IMR-90 (cell line): ENCODE measurements at regions not wholly inside any gene's neighbourhood (a gene's known extent, or its start where the extent isn't known, plus 50 kb on each side); places are given as distances from the start of the nearest gene placed in this dataset.

ENCODE experiments used
- ATAC-seq: fragments of 200-7000 bp; cut with Tn5 transposase; 2 replicates; pipeline ENCODE4 v1.9.1; 2020; ENCODE audit warnings: low read depth, mild to moderate bottlenecking, moderate library complexity
- BruUV-seq: library from RNA; stranded (reverse); fragments of 400-500 nt; replicated peaks from 2 replicates; lab custom pipeline; 2021; lab: Mats Ljungman, UMichigan
- CTCF ChIA-PET: fragments of 300-600 bp; formaldehyde crosslinking; extraction: SDS; loops from one replicate; lab custom pipeline; 2021; ENCODE audit warnings: antibody characterized with exemption; lab: Yijun Ruan, JAX
- POLR2A ChIA-PET: fragments of 300-600 bp; sonication (Branson Sonifier 250); formaldehyde crosslinking; loops from one replicate; lab custom pipeline; 2022; ENCODE audit warnings: antibody characterized with exemption; ENCODE audit not compliant: unreplicated experiment; lab: Charles Lee
- DNase-seq: peaks from one replicate; pipeline ENCODE4 v3.0.0; 2013
- H2AFZ ChIP-seq: replicated peaks from 2 replicates; pipeline ENCODE3; 2013; ENCODE audit warnings: low read length, mild to moderate bottlenecking; ENCODE audit not compliant: poor library complexity
- H2AK5ac ChIP-seq: 2 replicates; pipeline ENCODE4 v1.6.1; 2013; ENCODE audit warnings: low read depth, low read length, inconsistent platforms
- H2AK9ac ChIP-seq: replicated peaks from 2 replicates; pipeline ENCODE3; 2013; ENCODE audit warnings: mild to moderate bottlenecking, low read depth, low read length, moderate library complexity; ENCODE audit not compliant: poor library complexity
- H2BK120ac ChIP-seq: 2 replicates; pipeline ENCODE4 v1.6.1; 2013; ENCODE audit warnings: low read depth, low read length, inconsistent platforms
- H2BK15ac ChIP-seq: 3 replicates; pipeline ENCODE4 v1.6.1; 2013; ENCODE audit warnings: low read depth, low read length, inconsistent platforms
- H2BK20ac ChIP-seq: 2 replicates; pipeline ENCODE4 v1.6.1; 2013; ENCODE audit warnings: low read depth, mild to moderate bottlenecking, inconsistent platforms, low read length, moderate library complexity
- H2BK5ac ChIP-seq: 2 replicates; pipeline ENCODE4 v1.6.1; 2013; ENCODE audit warnings: mild to moderate bottlenecking, low read depth, low read length, inconsistent platforms; ENCODE audit not compliant: poor library complexity, severe bottlenecking
- H3K14ac ChIP-seq: replicated peaks from 2 replicates; pipeline ENCODE4 v1.6.1; 2013; ENCODE audit warnings: low read depth, low read length, inconsistent platforms
- H3K18ac ChIP-seq: 2 replicates; pipeline ENCODE4 v1.6.1; 2013; ENCODE audit warnings: low read depth, low read length, control low read depth
- H3K23ac ChIP-seq: 2 replicates; pipeline ENCODE4 v1.6.1; 2013; ENCODE audit warnings: low read depth, low read length, inconsistent platforms
- H3K27ac ChIP-seq: 2 replicates; pipeline ENCODE4 v1.5.1; 2013; ENCODE audit warnings: mild to moderate bottlenecking, control low read depth, low read length; ENCODE audit not compliant: insufficient read depth
- H3K27me3 ChIP-seq: 2 replicates; pipeline ENCODE4 v1.6.1; 2013; ENCODE audit warnings: low read length; ENCODE audit not compliant: control insufficient read depth, insufficient read depth
- H3K36me3 ChIP-seq: 2 replicates; pipeline ENCODE4 v1.6.1; 2013; ENCODE audit warnings: low read length, mixed read lengths; ENCODE audit not compliant: control insufficient read depth, insufficient read depth
- H3K4ac ChIP-seq: 2 replicates; pipeline ENCODE4 v1.6.1; 2013; ENCODE audit warnings: low read depth, low read length, inconsistent platforms
- H3K4me1 ChIP-seq: 2 replicates; pipeline ENCODE4 v1.6.1; 2013; ENCODE audit warnings: low read length, mixed read lengths; ENCODE audit not compliant: control insufficient read depth, insufficient read depth
- H3K4me2 ChIP-seq: 2 replicates; pipeline ENCODE4 v1.6.1; 2013; ENCODE audit warnings: low read depth, mild to moderate bottlenecking, control low read depth, low read length, moderate library complexity
- H3K4me3 ChIP-seq: 2 replicates; pipeline ENCODE4 v1.5.1; 2013; ENCODE audit warnings: low read depth, mild to moderate bottlenecking, control low read depth, low read length, moderate library complexity; ENCODE audit not compliant: insufficient read depth
- H3K56ac ChIP-seq: 2 replicates; pipeline ENCODE4 v1.6.1; 2013; ENCODE audit warnings: low read length, inconsistent platforms; ENCODE audit not compliant: insufficient read depth; ENCODE audit errors: extremely low read depth
- H3K79me1 ChIP-seq, 2 experiments: 2 replicates each; pipeline ENCODE4 v1.6.1; 2013; ENCODE audit warnings: low read length in 2 of 2, inconsistent platforms in 1 of 2, low read depth in 1 of 2
- H3K9ac ChIP-seq: 2 replicates; pipeline ENCODE4 v1.6.1; 2013; ENCODE audit warnings: low read depth, low read length, control low read depth
- H3K9me1 ChIP-seq: 2 replicates; pipeline ENCODE4 v1.6.1; 2013; ENCODE audit warnings: low read length, inconsistent platforms; ENCODE audit not compliant: insufficient read depth
- H3K9me3 ChIP-seq: 2 replicates; pipeline ENCODE4 v1.6.1; 2013; ENCODE audit warnings: low read length; ENCODE audit not compliant: control insufficient read depth, insufficient read depth
- H4K20me1 ChIP-seq: 2 replicates; pipeline ENCODE4 v1.6.1; 2013; ENCODE audit warnings: low read length, inconsistent platforms; ENCODE audit not compliant: insufficient read depth
- H4K5ac ChIP-seq: 2 replicates; pipeline ENCODE4 v1.6.1; 2013; ENCODE audit warnings: mild to moderate bottlenecking, low read depth, low read length, control low read depth
- H4K8ac ChIP-seq, 2 experiments: 2 replicates each; pipeline ENCODE4 v1.6.1; 2013; ENCODE audit warnings: low read depth in 2 of 2, low read length in 2 of 2, control low read depth in 1 of 2, inconsistent platforms in 1 of 2
- H4K91ac ChIP-seq: 2 replicates; pipeline ENCODE4 v1.6.1; 2013; ENCODE audit warnings: low read depth, low read length, inconsistent platforms; ENCODE audit not compliant: insufficient read depth
- BHLHE40 ChIP-seq: fragments of 150-350 bp; IDR thresholded peaks from 2 replicates; pipeline ENCODE4 v1.6.1; 2016; ENCODE audit warnings: mild to moderate bottlenecking, low read depth, low read length
- CEBPB ChIP-seq: IDR thresholded peaks from 2 replicates; pipeline ENCODE4 v1.6.1; 2012; ENCODE audit warnings: low read depth, low read length, improper control_type of control experiment
- CTCF ChIP-seq: conservative IDR thresholded peaks from 2 replicates; pipeline ENCODE4 v1.5.1; 2012; ENCODE audit warnings: mild to moderate bottlenecking, low read depth, low read length, improper control_type of control experiment
- ELK1 ChIP-seq: fragments of 150-350 bp; IDR thresholded peaks from 2 replicates; pipeline ENCODE4 v1.6.1; 2016; ENCODE audit warnings: low read depth, mild to moderate bottlenecking, low read length, moderate library complexity, borderline replicate concordance
- FOS ChIP-seq: fragments of 150-350 bp; IDR thresholded peaks from 2 replicates; pipeline ENCODE4 v1.6.1; 2016; ENCODE audit warnings: low read depth, low read length
- NFE2L2 ChIP-seq: fragments of 150-350 bp; IDR thresholded peaks from 2 replicates; pipeline ENCODE4 v1.6.1; 2016; ENCODE audit warnings: low read depth, mild to moderate bottlenecking, low read length
- POLR2A ChIP-seq: IDR thresholded peaks from 2 replicates; pipeline ENCODE4 v1.6.1; 2012; ENCODE audit warnings: mild to moderate bottlenecking, low read depth, low read length
- RAD21 ChIP-seq: IDR thresholded peaks from 2 replicates; pipeline ENCODE4 v1.6.1; 2012; ENCODE audit warnings: low read length, improper control_type of control experiment
- RFX5 ChIP-seq: IDR thresholded peaks from 2 replicates; pipeline ENCODE4 v1.8.0; 2012; ENCODE audit warnings: low read depth, mild to moderate bottlenecking, low read length, moderate library complexity
- SMC3 ChIP-seq: fragments of 150-350 bp; IDR thresholded peaks from 2 replicates; pipeline ENCODE4 v1.6.1; 2016; ENCODE audit warnings: low read depth, mild to moderate bottlenecking, antibody characterized with exemption, low read length, moderate library complexity
- USF2 ChIP-seq: fragments of 150-350 bp; IDR thresholded peaks from 2 replicates; pipeline ENCODE4 v1.6.1; 2017; ENCODE audit warnings: mild to moderate bottlenecking, antibody characterized with exemption, low read length, low read depth
- dilution Hi-C: fragments of 300-500 bp; cut with HindIII; formaldehyde crosslinking; loops from one replicate; pipeline ENCODE4 v1.14.3; 2018; ENCODE audit warnings: low sequenced_read_pairs; ENCODE audit not compliant: unreplicated experiment
- in situ Hi-C: fragments of 300-500 bp; cut with MboI; formaldehyde crosslinking; loops from 3 replicates; pipeline ENCODE4 v1.14.3; 2019; ENCODE audit warnings: low sequenced_read_pairs, inconsistent platforms, mixed read lengths
- intact Hi-C: fragments of 100-400 bp; cut with micrococcal nuclease; formaldehyde crosslinking; loops from 2 replicates; pipeline ENCODE4 v1.10.0; 2022

GRCh38 chr1:199172171-199173124 is 533.6 kb downstream of the PTPRC start (continued):
- TF ChIP-seq CTCF, result no peak

- Histone ChIP-seq H3K79me1 (no peaks in the 10 kb centered on the region), H4K91ac (no peak overlapping the region), H2AK5ac (no peak overlapping the region), H3K27me3 (no peaks in the 10 kb centered on the region), H3K23ac (no peak overlapping the region), H2BK15ac (no peak overlapping the region), H3K9ac (no peak overlapping the region), H2AK9ac (no peak overlapping the region), H4K20me1 (no peaks in the 10 kb centered on the region), H3K4ac (no peak overlapping the region), H3K56ac (no peak overlapping the region), H3K9me3 (0 out of 2 replicates have a peak, but pooled peaks cover 1% of the 10 kb centered on the region), H3K27ac (no peak overlapping the region), H3K14ac (no peak overlapping the region), H2BK5ac (no peak overlapping the region), H2AFZ (no peak overlapping the region), H3K4me1 (no peaks in the 10 kb centered on the region), H3K4me3 (no peak overlapping the region), H4K5ac (no peak overlapping the region), H3K4me2 (peak overlapping the region; percentile 46; the same call in 1 of the 2 replicates), H3K18ac (no peak overlapping the region), H3K36me3 (no peaks in the 10 kb centered on the region), H2BK120ac (no peak overlapping the region), H2BK20ac (no peak overlapping the region), H3K9me1 (no peaks in the 10 kb centered on the region), H4K8ac (no peak overlapping the region)
- no TSS peak for BruUV-seq
- ChIA-PET CTCF (interaction anchor here (0.9 kb wide), 1 partner anchor 18 kb away, joined by 3 read pairs; no protein-coding TSS in a partner anchor), POLR2A (interaction anchor here (0.5 kb wide), 1 partner anchor 32 kb away, joined by 4 read pairs; no protein-coding TSS in a partner anchor)
- intact Hi-C loops, result no loop called here
- in situ Hi-C loops, result no loop called here
- dilution Hi-C loops, result no loop called here
- ATAC-seq (peak; percentile 66), DNase-seq (peak; percentile 77)
- TF ChIP-seq POLR2A, result no peak
- no peak for TF ChIP-seq BHLHE40
- TF ChIP-seq NFE2L2, result no peak
- no peak for TF ChIP-seq CEBPB
- TF ChIP-seq ELK1, result no peak
- no peak for TF ChIP-seq FOS
- TF ChIP-seq RFX5, result no peak
- no peak for TF ChIP-seq USF2
- no peak for TF ChIP-seq SMC3
- TF ChIP-seq RAD21, result no peak
Observed at GRCh38 chr1:199173356-199173755, 534.5 kb downstream of the PTPRC start.
